ENCODE measurements at regions not wholly inside any gene's neighbourhood (a gene's known extent, or its start where the extent isn't known, plus 50 kb on each side); places are given as distances from the start of the nearest gene placed in this dataset.

DNA sequence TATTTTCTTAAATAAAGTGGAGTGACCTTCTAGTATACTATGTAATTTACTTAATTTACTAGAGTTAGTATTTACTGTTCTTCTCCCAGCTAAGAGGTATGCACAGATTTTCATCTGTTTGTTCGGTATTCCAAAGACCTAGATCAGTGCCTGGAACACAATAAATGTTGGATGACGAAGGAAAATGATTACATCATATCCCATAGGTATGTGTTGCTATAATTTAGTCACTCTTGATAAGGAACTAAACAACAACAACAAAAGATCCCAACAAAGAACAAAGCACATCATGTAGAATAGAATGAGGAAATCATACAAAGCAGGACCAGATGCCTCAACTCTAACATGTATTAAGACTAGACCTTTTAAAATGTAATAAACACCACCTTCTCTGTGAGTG, 89.6 kb upstream of the ADGRF1 start:
- TF ChIP-seq POLR2A (IDR thresholded peaks at IDR 0.05; ENCODE audit: insufficient read depth in 1 of 2, low read depth in 2 of 2, low read length in 2 of 2) (no peak), POLR2AphosphoS5 (IDR thresholded peaks at IDR 0.05; ENCODE audit: low read depth, low read length) (no peak), GABPA (IDR thresholded peaks at IDR 0.05; ENCODE audit: low read depth, low read length) (no peak), GABPA (CRISPR knock-in tag; IDR thresholded peaks at IDR 0.05; ENCODE audit: low read depth) (no peak), SMC3 (IDR thresholded peaks at IDR 0.05; ENCODE audit: low read length) (no peak), KLF6 (CRISPR knock-in tag; IDR thresholded peaks at IDR 0.05) (no peak), ZFX (CRISPR knock-in tag; IDR thresholded peaks at IDR 0.05; ENCODE audit: low read depth) (no peak), ZFP41 (CRISPR knock-in tag; IDR thresholded peaks at IDR 0.05; ENCODE audit: borderline replicate concordance) (no peak), EED (CRISPR knock-in tag; IDR thresholded peaks at IDR 0.05) (no peak), ZNF562 (CRISPR knock-in tag; IDR thresholded peaks at IDR 0.05; ENCODE audit: borderline replicate concordance) (no peak)
- TF ChIP-seq, protein P1, sequence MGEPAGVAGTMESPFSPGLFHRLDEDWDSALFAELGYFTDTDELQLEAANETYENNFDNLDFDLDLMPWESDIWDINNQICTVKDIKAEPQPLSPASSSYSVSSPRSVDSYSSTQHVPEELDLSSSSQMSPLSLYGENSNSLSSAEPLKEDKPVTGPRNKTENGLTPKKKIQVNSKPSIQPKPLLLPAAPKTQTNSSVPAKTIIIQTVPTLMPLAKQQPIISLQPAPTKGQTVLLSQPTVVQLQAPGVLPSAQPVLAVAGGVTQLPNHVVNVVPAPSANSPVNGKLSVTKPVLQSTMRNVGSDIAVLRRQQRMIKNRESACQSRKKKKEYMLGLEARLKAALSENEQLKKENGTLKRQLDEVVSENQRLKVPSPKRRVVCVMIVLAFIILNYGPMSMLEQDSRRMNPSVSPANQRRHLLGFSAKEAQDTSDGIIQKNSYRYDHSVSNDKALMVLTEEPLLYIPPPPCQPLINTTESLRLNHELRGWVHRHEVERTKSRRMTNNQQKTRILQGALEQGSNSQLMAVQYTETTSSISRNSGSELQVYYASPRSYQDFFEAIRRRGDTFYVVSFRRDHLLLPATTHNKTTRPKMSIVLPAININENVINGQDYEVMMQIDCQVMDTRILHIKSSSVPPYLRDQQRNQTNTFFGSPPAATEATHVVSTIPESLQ (CRISPR knock-in tag; conservative IDR thresholded peaks at IDR 0.05): no peak
- TF ChIP-seq, protein P2, sequence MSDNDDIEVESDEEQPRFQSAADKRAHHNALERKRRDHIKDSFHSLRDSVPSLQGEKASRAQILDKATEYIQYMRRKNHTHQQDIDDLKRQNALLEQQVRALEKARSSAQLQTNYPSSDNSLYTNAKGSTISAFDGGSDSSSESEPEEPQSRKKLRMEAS (IDR thresholded peaks at IDR 0.05): no peak
- TF ChIP-seq, protein P3, sequence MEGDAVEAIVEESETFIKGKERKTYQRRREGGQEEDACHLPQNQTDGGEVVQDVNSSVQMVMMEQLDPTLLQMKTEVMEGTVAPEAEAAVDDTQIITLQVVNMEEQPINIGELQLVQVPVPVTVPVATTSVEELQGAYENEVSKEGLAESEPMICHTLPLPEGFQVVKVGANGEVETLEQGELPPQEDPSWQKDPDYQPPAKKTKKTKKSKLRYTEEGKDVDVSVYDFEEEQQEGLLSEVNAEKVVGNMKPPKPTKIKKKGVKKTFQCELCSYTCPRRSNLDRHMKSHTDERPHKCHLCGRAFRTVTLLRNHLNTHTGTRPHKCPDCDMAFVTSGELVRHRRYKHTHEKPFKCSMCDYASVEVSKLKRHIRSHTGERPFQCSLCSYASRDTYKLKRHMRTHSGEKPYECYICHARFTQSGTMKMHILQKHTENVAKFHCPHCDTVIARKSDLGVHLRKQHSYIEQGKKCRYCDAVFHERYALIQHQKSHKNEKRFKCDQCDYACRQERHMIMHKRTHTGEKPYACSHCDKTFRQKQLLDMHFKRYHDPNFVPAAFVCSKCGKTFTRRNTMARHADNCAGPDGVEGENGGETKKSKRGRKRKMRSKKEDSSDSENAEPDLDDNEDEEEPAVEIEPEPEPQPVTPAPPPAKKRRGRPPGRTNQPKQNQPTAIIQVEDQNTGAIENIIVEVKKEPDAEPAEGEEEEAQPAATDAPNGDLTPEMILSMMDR (CRISPR knock-in tag; IDR thresholded peaks at IDR 0.05): no peak
- TF ChIP-seq, protein P4, sequence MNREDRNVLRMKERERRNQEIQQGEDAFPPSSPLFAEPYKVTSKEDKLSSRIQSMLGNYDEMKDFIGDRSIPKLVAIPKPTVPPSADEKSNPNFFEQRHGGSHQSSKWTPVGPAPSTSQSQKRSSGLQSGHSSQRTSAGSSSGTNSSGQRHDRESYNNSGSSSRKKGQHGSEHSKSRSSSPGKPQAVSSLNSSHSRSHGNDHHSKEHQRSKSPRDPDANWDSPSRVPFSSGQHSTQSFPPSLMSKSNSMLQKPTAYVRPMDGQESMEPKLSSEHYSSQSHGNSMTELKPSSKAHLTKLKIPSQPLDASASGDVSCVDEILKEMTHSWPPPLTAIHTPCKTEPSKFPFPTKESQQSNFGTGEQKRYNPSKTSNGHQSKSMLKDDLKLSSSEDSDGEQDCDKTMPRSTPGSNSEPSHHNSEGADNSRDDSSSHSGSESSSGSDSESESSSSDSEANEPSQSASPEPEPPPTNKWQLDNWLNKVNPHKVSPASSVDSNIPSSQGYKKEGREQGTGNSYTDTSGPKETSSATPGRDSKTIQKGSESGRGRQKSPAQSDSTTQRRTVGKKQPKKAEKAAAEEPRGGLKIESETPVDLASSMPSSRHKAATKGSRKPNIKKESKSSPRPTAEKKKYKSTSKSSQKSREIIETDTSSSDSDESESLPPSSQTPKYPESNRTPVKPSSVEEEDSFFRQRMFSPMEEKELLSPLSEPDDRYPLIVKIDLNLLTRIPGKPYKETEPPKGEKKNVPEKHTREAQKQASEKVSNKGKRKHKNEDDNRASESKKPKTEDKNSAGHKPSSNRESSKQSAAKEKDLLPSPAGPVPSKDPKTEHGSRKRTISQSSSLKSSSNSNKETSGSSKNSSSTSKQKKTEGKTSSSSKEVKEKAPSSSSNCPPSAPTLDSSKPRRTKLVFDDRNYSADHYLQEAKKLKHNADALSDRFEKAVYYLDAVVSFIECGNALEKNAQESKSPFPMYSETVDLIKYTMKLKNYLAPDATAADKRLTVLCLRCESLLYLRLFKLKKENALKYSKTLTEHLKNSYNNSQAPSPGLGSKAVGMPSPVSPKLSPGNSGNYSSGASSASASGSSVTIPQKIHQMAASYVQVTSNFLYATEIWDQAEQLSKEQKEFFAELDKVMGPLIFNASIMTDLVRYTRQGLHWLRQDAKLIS (CRISPR knock-in tag; IDR thresholded peaks at IDR 0.05): no peak
